Nephron (organoid): ENCODE measurements at regions not wholly inside any gene's neighbourhood (a gene's known extent, or its start where the extent isn't known, plus 50 kb on each side); places are given as distances from the start of the nearest gene placed in this dataset.
A peak's percentile ranks its signal among the peaks of the same experiment; 100 is the strongest.
"Not testable (repeated sequence)": the region's sequence is repeated elsewhere in the genome, so short reads cannot be mapped to it uniquely, and the experiment has no call there.

ENCODE experiments used
- H3K27ac Mint-ChIP-seq, 3 experiments: 2 replicates each; pipeline ENCODE4 v1.8.0; 2020; ENCODE audit warnings: mixed read lengths in 3 of 3, mild to moderate bottlenecking in 2 of 3, moderate library complexity in 1 of 3
- H3K27me3 Mint-ChIP-seq: 2 replicates; pipeline ENCODE4 v1.8.0; 2021; ENCODE audit warnings: low read depth, mild to moderate bottlenecking, moderate library complexity, mixed read lengths
- H3K36me3 Mint-ChIP-seq: 2 replicates; pipeline ENCODE4 v1.8.0; 2020; ENCODE audit warnings: low read depth, mixed read lengths
- H3K4me1 Mint-ChIP-seq: 2 replicates; pipeline ENCODE4 v1.8.0; 2020; ENCODE audit warnings: mixed read lengths
- H3K4me3 Mint-ChIP-seq, 3 experiments: 2 replicates each; pipeline ENCODE4 v1.8.0; 2020; ENCODE audit warnings: mild to moderate bottlenecking in 3 of 3, mixed read lengths in 3 of 3, moderate library complexity in 2 of 3
- H3K9me3 Mint-ChIP-seq: 2 replicates; pipeline ENCODE4 v1.8.0; 2020; ENCODE audit warnings: mixed read lengths
- TF ChIP-seq, protein P1 (sequence below), 3 experiments: fragments of 200-600 bp; sonication (generic); IDR thresholded peaks; one replicate each; pipeline ENCODE4 v1.5.0; 2021; ENCODE audit warnings: antibody characterized with exemption in 3 of 3; ENCODE audit not compliant: unreplicated experiment in 3 of 3

DNA sequence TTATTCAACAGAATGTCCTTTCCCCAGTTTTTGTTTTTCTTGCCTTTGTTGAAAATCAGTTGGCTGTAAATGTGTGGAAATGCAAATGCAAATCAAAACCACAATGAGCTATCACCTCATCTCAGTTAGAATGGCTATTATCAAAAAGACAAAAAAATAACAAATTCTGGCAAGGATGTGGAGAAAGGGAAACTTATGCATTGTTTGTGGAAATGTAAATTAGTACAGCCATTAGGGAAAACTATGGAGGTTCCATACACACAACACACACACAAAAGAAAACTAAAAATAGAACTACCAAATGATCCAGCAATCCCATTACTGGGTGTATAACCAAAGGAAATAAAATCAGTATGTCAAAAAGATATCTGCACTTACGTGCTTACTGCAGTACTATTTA is 518.8 kb upstream of the ATXN7L3B start:
- Mint-ChIP-seq H3K36me3 (no peaks in the 10 kb centered on the region), H3K27ac (no peak overlapping the region), H3K4me1 (no peaks in the 10 kb centered on the region)

DNA sequence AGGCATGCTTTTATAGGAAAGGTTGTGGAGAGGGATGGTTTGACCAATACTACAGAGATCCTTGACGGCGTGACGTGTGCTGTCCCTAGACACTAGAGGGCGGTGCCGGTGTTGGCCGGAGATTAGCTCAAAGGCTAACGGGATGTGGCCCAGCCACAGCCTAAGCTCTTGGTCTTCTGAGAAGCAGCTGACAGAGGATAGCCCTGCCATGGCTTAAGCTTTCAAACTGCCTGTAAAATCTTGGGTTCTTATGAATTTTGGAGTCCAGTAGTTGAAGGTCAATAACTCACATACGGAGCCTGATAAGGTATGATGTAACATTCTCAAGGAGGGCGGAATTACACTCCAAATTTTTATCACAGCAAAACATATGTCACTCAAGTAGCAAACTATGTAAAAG is 515.7 kb upstream of the ATXN7L3B start:
- H3K9me3 Mint-ChIP-seq: no peaks in the 10 kb centered on the region
- TF ChIP-seq, protein P1, sequence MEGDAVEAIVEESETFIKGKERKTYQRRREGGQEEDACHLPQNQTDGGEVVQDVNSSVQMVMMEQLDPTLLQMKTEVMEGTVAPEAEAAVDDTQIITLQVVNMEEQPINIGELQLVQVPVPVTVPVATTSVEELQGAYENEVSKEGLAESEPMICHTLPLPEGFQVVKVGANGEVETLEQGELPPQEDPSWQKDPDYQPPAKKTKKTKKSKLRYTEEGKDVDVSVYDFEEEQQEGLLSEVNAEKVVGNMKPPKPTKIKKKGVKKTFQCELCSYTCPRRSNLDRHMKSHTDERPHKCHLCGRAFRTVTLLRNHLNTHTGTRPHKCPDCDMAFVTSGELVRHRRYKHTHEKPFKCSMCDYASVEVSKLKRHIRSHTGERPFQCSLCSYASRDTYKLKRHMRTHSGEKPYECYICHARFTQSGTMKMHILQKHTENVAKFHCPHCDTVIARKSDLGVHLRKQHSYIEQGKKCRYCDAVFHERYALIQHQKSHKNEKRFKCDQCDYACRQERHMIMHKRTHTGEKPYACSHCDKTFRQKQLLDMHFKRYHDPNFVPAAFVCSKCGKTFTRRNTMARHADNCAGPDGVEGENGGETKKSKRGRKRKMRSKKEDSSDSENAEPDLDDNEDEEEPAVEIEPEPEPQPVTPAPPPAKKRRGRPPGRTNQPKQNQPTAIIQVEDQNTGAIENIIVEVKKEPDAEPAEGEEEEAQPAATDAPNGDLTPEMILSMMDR (IDR thresholded peaks at IDR 0.05; ENCODE audit: unreplicated experiment in 3 of 3): peak; percentile 44 to 56 (median 48)
- no peaks in the 10 kb centered on the region for H3K36me3 Mint-ChIP-seq
- no peak overlapping the region for H3K27ac Mint-ChIP-seq
- no peak overlapping the region for H3K4me3 Mint-ChIP-seq
- H3K27me3 Mint-ChIP-seq: no peaks in the 10 kb centered on the region
- no peaks in the 10 kb centered on the region for H3K4me1 Mint-ChIP-seq

More for the DNA sequence above, 518.8 kb upstream of the ATXN7L3B start:
- H3K27me3 Mint-ChIP-seq: no peaks in the 10 kb centered on the region
- no peaks in the 10 kb centered on the region for H3K9me3 Mint-ChIP-seq
- no peak overlapping the region for H3K4me3 Mint-ChIP-seq
- TF ChIP-seq, protein P1 (IDR thresholded peaks at IDR 0.05; ENCODE audit: unreplicated experiment in 3 of 3): no peak

DNA sequence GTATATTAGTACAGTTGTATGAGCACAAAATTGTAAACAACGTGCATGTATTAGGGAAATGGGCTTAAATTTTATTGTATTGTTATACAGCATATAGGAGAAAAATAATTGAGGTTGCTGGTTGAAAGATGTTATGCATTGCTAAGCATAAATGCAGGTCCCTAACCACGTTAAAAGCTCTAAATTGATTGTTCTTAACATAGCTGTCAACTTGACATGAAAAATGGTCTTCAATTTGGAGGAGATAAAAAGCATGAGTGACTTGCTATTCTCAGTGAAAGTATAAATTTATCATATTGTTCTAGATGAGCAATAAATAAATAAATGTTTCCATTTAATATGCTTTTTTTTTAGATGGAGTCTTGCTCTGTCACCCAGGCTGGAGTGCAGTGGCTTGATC is 506.6 kb upstream of the ATXN7L3B start:
- H3K36me3 Mint-ChIP-seq: no peaks in the 10 kb centered on the region
- H3K27me3 Mint-ChIP-seq: no peaks in the 10 kb centered on the region
- H3K9me3 Mint-ChIP-seq: no peaks in the 10 kb centered on the region
- no peaks in the 10 kb centered on the region for H3K4me1 Mint-ChIP-seq
- TF ChIP-seq, protein P1 (IDR thresholded peaks at IDR 0.05; ENCODE audit: unreplicated experiment in 3 of 3): no peak
- no peak overlapping the region for H3K4me3 Mint-ChIP-seq
- no peak overlapping the region for H3K27ac Mint-ChIP-seq

DNA sequence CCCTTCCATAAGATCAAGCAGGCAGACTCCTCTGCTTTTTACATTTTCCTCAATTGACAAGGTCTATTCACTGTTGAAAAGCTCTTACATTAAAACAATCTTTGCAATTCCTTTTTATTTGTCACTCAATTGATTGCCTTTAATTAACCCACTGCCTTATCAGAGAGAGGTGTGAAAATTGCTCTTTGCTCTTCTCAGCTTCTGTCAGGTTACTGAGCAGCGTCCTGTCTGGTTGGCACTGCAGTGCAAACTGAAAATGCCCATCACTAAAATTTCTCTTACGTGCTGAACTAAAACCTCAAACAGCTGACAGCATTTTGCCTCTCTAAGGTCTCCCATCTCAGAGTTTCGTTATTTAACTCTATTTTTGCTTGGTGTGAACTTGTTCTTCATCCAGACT is 504.1 kb upstream of the ATXN7L3B start:
- Mint-ChIP-seq H3K27me3 (no peaks in the 10 kb centered on the region), H3K4me1 (no peaks in the 10 kb centered on the region), H3K4me3 (no peak overlapping the region), H3K27ac (no peak overlapping the region), H3K36me3 (no peaks in the 10 kb centered on the region), H3K9me3 (no peaks in the 10 kb centered on the region)
- TF ChIP-seq, protein P1 (IDR thresholded peaks at IDR 0.05; ENCODE audit: unreplicated experiment in 3 of 3): no peak

DNA sequence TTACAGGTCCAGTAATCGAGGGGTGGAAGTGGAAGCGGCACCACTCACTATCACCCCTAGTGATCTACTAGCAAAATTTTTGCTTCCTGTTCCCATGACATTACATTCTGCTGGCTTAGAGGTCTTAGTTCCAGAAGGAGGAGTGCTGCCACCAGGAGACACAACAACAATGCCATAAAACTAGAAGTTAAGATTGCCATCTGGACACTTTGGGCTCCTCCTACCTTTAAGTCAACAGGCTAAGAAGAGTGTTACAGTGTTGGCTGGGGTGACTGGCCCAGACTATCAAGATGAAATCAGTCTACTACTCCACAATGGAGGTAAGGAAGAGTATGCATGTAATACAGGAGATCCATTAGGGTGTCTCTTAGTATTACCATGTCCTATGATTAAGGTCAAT is 498.5 kb upstream of the ATXN7L3B start:
- not testable (repeated sequence) for H3K27me3 Mint-ChIP-seq, H3K4me1 Mint-ChIP-seq, H3K36me3 Mint-ChIP-seq, H3K9me3 Mint-ChIP-seq, H3K27ac Mint-ChIP-seq, H3K4me3 Mint-ChIP-seq

DNA sequence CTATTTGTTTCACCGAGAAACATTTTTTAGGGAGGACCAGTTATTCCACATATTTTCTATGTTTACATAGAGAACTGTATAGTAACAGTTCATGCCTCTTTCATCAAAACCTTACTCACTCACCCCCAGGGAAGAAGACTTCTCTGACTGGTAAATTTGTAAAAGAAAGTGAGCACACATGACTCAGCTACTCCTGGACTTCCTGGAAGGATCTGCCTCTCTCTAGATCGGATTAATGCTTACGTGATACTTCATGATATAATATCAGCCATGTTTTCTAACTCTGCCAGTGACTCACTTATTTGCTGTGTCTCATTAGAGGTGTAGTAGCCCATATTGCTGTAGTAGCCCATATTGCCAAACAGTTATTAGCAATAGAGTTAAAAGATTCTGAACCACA is 494.3 kb upstream of the ATXN7L3B start:
- no peak overlapping the region for H3K27ac Mint-ChIP-seq
- TF ChIP-seq, protein P1 (IDR thresholded peaks at IDR 0.05; ENCODE audit: unreplicated experiment in 3 of 3): no peak
- no peaks in the 10 kb centered on the region for H3K27me3 Mint-ChIP-seq
- H3K4me3 Mint-ChIP-seq: no peak overlapping the region
- H3K36me3 Mint-ChIP-seq: no peaks in the 10 kb centered on the region
- H3K9me3 Mint-ChIP-seq: no peaks in the 10 kb centered on the region
- no peaks in the 10 kb centered on the region for H3K4me1 Mint-ChIP-seq
